Glutamatergic neuron (in vitro differentiated cells): ENCODE measurements at regions not wholly inside any gene's neighbourhood (a gene's known extent, or its start where the extent isn't known, plus 50 kb on each side); places are given as distances from the start of the nearest gene placed in this dataset.

ENCODE experiments used
- DNase-seq: peaks from one replicate; pipeline ENCODE4 v3.0.0; 2022
- H3K27ac Mint-ChIP-seq: one replicate; pipeline ENCODE4 v1.8.0; 2020; ENCODE audit warnings: mild to moderate bottlenecking, mixed read lengths, inconsistent platforms; ENCODE audit not compliant: unreplicated experiment
- H3K27me3 Mint-ChIP-seq: one replicate; pipeline ENCODE4 v1.8.0; 2020; ENCODE audit warnings: mild to moderate bottlenecking, moderate library complexity, mixed read lengths, inconsistent platforms; ENCODE audit not compliant: unreplicated experiment
- H3K36me3 Mint-ChIP-seq: one replicate; pipeline ENCODE4 v1.8.0; 2020; ENCODE audit warnings: mild to moderate bottlenecking, mixed read lengths, inconsistent platforms; ENCODE audit not compliant: unreplicated experiment
- H3K4me1 Mint-ChIP-seq: one replicate; pipeline ENCODE4 v1.8.0; 2020; ENCODE audit warnings: mild to moderate bottlenecking, low read depth, mixed read lengths, inconsistent platforms; ENCODE audit not compliant: unreplicated experiment
- H3K4me3 Mint-ChIP-seq: one replicate; pipeline ENCODE4 v1.8.0; 2020; ENCODE audit warnings: mild to moderate bottlenecking, mixed read lengths, inconsistent platforms; ENCODE audit not compliant: unreplicated experiment
- H3K9me3 Mint-ChIP-seq: one replicate; pipeline ENCODE4 v1.8.0; 2020; ENCODE audit warnings: mild to moderate bottlenecking, moderate library complexity, mixed read lengths, inconsistent platforms; ENCODE audit not compliant: unreplicated experiment
- TF ChIP-seq, protein P1 (sequence below): fragments of 200-600 bp; sonication (generic); IDR thresholded peaks from one replicate; pipeline ENCODE4 v1.5.0; 2021; ENCODE audit not compliant: partially characterized antibody, unreplicated experiment

DNA sequence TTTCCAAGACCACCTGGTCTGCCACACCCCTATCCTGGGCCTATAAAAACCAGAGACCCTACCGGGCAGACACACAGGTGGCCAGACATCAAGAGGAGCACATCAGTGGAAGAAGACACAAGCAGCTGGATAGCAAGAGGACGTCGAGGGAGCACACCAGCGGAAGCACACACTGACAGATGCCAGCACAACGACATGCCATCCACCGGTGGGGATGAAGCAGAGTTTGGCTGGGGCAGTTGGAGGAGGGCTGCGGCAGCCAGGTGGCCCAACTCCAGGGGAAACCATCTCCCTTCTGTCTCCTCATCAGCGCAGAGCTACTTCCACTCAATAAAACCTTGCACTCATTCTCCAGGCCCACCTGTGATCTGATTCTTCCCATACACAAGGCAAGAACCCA lies 200.6 kb downstream of the PCDH17 start:
- no peaks in the 10 kb centered on the region for H3K27me3 Mint-ChIP-seq
- TF ChIP-seq, protein P1, sequence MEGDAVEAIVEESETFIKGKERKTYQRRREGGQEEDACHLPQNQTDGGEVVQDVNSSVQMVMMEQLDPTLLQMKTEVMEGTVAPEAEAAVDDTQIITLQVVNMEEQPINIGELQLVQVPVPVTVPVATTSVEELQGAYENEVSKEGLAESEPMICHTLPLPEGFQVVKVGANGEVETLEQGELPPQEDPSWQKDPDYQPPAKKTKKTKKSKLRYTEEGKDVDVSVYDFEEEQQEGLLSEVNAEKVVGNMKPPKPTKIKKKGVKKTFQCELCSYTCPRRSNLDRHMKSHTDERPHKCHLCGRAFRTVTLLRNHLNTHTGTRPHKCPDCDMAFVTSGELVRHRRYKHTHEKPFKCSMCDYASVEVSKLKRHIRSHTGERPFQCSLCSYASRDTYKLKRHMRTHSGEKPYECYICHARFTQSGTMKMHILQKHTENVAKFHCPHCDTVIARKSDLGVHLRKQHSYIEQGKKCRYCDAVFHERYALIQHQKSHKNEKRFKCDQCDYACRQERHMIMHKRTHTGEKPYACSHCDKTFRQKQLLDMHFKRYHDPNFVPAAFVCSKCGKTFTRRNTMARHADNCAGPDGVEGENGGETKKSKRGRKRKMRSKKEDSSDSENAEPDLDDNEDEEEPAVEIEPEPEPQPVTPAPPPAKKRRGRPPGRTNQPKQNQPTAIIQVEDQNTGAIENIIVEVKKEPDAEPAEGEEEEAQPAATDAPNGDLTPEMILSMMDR: no peak
- no peak overlapping the region for H3K27ac Mint-ChIP-seq
- H3K9me3 Mint-ChIP-seq: peaks cover 1% of the 10 kb centered on the region
- H3K4me3 Mint-ChIP-seq: no peak overlapping the region
- H3K4me1 Mint-ChIP-seq: no peaks in the 10 kb centered on the region
- no peaks in the 10 kb centered on the region for H3K36me3 Mint-ChIP-seq
- DNase-seq: no peak

DNA sequence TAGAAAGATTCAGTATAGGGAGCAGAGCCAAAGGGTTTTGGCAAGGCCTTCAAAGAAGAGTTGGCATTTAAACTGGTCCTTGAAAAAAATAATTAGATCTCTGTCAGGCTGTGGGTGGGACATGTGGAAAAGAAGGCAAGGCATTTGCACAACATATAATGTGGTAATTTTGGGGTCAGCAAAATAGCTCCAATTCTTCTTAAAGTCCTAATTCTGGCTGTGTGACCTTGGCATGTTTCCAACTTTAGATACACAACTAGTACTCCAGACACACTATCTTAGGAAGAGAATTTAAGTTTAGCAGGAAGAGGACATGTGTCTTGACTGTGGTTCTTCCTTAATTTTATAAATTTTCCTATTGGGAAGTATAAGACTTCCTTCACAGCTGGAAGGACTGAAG lies 206.3 kb downstream of the PCDH17 start:
- no peak for DNase-seq
- TF ChIP-seq, protein P1: no peak
- H3K4me3 Mint-ChIP-seq: no peak overlapping the region
- H3K27me3 Mint-ChIP-seq: no peaks in the 10 kb centered on the region
- no peaks in the 10 kb centered on the region for H3K9me3 Mint-ChIP-seq
- H3K27ac Mint-ChIP-seq: no peak overlapping the region
- no peaks in the 10 kb centered on the region for H3K4me1 Mint-ChIP-seq
- H3K36me3 Mint-ChIP-seq: no peaks in the 10 kb centered on the region

DNA sequence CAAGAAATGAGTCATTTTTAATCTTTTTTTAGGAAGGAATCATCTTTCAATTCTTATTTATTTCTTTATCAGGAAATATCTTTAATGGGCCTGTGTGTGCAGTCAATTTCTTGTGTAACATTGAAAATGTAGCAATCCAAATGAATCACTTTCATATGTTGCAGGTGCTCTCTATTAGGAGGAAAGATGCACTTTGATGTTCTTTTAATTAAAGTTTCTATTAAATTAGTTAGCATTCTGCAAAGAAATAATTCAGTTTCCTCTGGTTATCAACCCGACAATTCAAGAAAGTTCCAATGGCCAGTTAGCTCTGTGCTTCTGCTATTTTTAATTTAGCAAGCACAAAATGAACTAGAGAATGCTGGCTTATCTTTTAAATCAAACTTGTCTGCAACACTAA lies 212.0 kb downstream of the PCDH17 start:
- H3K27ac Mint-ChIP-seq: no peak overlapping the region
- no peaks in the 10 kb centered on the region for H3K4me1 Mint-ChIP-seq
- peaks cover 5% of the 10 kb centered on the region for H3K9me3 Mint-ChIP-seq
- DNase-seq: no peak
- H3K36me3 Mint-ChIP-seq: peaks cover 11% of the 10 kb centered on the region
- TF ChIP-seq, protein P1: no peak
- no peak overlapping the region for H3K4me3 Mint-ChIP-seq
- no peaks in the 10 kb centered on the region for H3K27me3 Mint-ChIP-seq

DNA sequence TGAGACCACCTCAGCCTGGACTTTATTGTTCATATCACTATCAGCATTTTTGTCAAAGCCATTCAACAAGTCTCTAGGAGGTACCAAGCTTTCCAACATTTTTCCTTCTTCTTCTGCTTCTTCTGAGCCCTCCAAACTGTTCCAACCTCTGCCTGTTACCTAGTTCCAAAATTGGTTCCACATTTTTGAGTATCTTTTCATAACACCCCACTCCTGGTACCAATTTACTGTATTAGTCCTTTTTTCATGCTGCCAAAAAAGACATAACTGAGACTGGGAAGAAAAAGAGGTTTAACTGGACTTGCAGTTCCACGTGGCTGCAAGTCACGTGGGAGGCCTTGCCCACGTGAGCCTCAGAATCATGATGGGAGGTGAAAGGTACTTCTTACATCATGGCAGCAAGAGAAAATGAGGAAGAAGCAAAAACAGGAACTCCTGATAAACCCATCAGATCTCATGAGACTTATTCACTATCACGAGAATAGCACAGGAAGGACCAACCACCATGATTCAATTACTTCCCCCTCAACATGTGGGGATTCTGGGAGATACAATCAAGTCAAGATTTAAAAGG lies 215.1 kb downstream of the PCDH17 start:
- H3K9me3 Mint-ChIP-seq: peaks cover 5% of the 10 kb centered on the region
- no peak overlapping the region for H3K4me3 Mint-ChIP-seq
- no peaks in the 10 kb centered on the region for H3K27me3 Mint-ChIP-seq
- H3K27ac Mint-ChIP-seq: no peak overlapping the region
- TF ChIP-seq, protein P1: no peak
- no peaks in the 10 kb centered on the region for H3K4me1 Mint-ChIP-seq
- H3K36me3 Mint-ChIP-seq: peaks cover 11% of the 10 kb centered on the region
- no peak for DNase-seq

DNA sequence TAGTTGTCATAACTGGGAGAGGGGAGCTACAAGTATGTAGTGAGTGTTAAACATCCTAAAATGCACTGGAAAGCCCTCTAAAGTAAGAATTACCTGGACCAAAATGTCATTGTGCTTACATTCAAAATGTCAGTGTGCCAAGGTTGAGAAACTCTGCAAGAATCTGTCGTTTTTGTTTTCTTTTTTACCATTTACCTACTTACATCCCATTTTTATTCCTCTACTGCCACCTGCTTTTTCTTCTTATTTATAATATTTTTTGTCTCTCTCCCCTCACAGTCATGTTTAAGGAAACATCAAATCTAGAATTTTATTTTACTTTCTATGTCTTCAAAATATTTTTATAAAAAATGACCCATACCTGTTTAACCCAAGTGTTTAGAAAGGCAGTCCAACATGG lies 226.4 kb downstream of the PCDH17 start:
- Mint-ChIP-seq H3K4me1 (no peaks in the 10 kb centered on the region), H3K9me3 (no peaks in the 10 kb centered on the region), H3K27ac (no peak overlapping the region), H3K27me3 (no peaks in the 10 kb centered on the region), H3K4me3 (no peak overlapping the region), H3K36me3 (no peaks in the 10 kb centered on the region)
- TF ChIP-seq, protein P1: no peak
- no peak for DNase-seq
